SU-DHL-6 (cell line): ENCODE measurements at regions not wholly inside any gene's neighbourhood (a gene's known extent, or its start where the extent isn't known, plus 50 kb on each side); places are given as distances from the start of the nearest gene placed in this dataset.

Experiments used
- CTCF ChIP-seq: fragments of 200-600 bp; sonication (generic); IDR thresholded peaks from one replicate; pipeline ENCODE4 v1.5.1; 2017; ENCODE audit warnings: antibody characterized with exemption, mild to moderate bottlenecking, low read length, moderate library complexity; ENCODE audit not compliant: insufficient read depth, poor library complexity, severe bottlenecking
- EZH2phosphoT487 ChIP-seq: fragments of 200-600 bp; sonication (generic), shearing (Covaris generic); conservative IDR thresholded peaks from 2 replicates; pipeline ENCODE4 v1.6.1; 2018; ENCODE audit warnings: mild to moderate bottlenecking, antibody characterized with exemption, low read length, moderate library complexity, mixed read lengths

- TF ChIP-seq CTCF (no peak), EZH2phosphoT487 (no peak)
Observed at GRCh38 chr4:138698641-138699040, 316.9 kb upstream of the NOCT start.
